HL-60 (cell line): ENCODE measurements at regions not wholly inside any gene's neighbourhood (a gene's known extent, or its start where the extent isn't known, plus 50 kb on each side); places are given as distances from the start of the nearest gene placed in this dataset.

Source experiments
- DNase-seq, 2 experiments: peaks; one replicate each; pipeline ENCODE4 v3.0.0-alpha.2; 2010 to 2020; ENCODE audit warnings: low read depth in 1 of 2, low spot score in 1 of 2
- H3K27ac ChIP-seq: fragments of 250-450 bp; sonication (Bioruptor Pico); replicated peaks from 2 replicates; pipeline ENCODE4 v1.5.1; 2020; ENCODE audit warnings: mild to moderate bottlenecking, moderate library complexity
- H3K27me3 ChIP-seq: fragments of 250-450 bp; sonication (Bioruptor Pico); 2 replicates; pipeline ENCODE4 v1.5.1; 2021; ENCODE audit warnings: mild to moderate bottlenecking, moderate library complexity; ENCODE audit not compliant: insufficient read depth, poor library complexity, severe bottlenecking
- H3K4me3 ChIP-seq: replicated peaks from 2 replicates; pipeline ENCODE4 v1.5.1; 2011; ENCODE audit warnings: mild to moderate bottlenecking, control low read depth, low read length; ENCODE audit not compliant: insufficient read depth
- GABPA ChIP-seq: IDR thresholded peaks from 2 replicates; pipeline ENCODE4 v1.6.1; 2012; ENCODE audit warnings: low read depth
- POLR2AphosphoS5 ChIP-seq: IDR thresholded peaks from 2 replicates; pipeline ENCODE4 v1.6.1; 2012; ENCODE audit warnings: low read depth
- REST ChIP-seq: IDR thresholded peaks from 2 replicates; pipeline ENCODE4 v1.6.1; 2012; ENCODE audit warnings: low read depth; ENCODE audit not compliant: insufficient replicate concordance
- SPI1 ChIP-seq: IDR thresholded peaks from 2 replicates; pipeline ENCODE4 v1.6.1; 2012; ENCODE audit warnings: low read depth, mild to moderate bottlenecking, borderline replicate concordance
- TF ChIP-seq, protein P1 (sequence below): IDR thresholded peaks from one replicate; pipeline ENCODE4 v1.5.1; 2011; ENCODE audit warnings: low read length, control low read depth, inconsistent platforms; ENCODE audit not compliant: insufficient read depth

GRCh38 chr9:78688796-78689195 lies 391.9 kb downstream of the PSAT1 start:
- no peak overlapping the region for H3K4me3 ChIP-seq
- no peaks in the 10 kb centered on the region for H3K27me3 ChIP-seq
- no peak for DNase-seq
- no peak for TF ChIP-seq SPI1
- TF ChIP-seq REST, result no peak
- TF ChIP-seq GABPA, result no peak
- no peak for TF ChIP-seq POLR2AphosphoS5
- TF ChIP-seq, protein P1, sequence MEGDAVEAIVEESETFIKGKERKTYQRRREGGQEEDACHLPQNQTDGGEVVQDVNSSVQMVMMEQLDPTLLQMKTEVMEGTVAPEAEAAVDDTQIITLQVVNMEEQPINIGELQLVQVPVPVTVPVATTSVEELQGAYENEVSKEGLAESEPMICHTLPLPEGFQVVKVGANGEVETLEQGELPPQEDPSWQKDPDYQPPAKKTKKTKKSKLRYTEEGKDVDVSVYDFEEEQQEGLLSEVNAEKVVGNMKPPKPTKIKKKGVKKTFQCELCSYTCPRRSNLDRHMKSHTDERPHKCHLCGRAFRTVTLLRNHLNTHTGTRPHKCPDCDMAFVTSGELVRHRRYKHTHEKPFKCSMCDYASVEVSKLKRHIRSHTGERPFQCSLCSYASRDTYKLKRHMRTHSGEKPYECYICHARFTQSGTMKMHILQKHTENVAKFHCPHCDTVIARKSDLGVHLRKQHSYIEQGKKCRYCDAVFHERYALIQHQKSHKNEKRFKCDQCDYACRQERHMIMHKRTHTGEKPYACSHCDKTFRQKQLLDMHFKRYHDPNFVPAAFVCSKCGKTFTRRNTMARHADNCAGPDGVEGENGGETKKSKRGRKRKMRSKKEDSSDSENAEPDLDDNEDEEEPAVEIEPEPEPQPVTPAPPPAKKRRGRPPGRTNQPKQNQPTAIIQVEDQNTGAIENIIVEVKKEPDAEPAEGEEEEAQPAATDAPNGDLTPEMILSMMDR, result no peak
- H3K27ac ChIP-seq, result no peak overlapping the region

- no peak for TF ChIP-seq SPI1
- TF ChIP-seq REST, result no peak
- no peak for TF ChIP-seq GABPA
- no peak for TF ChIP-seq POLR2AphosphoS5
- TF ChIP-seq, protein P1, result no peak
- no peak for DNase-seq
- Histone ChIP-seq H3K27ac (no peak overlapping the region), H3K27me3 (no peaks in the 10 kb centered on the region), H3K4me3 (no peak overlapping the region)
Observed at GRCh38 chr9:78691542-78691941, 394.6 kb downstream of the PSAT1 start.

- DNase-seq, result no peak
- Histone ChIP-seq H3K27ac (no peak overlapping the region), H3K27me3 (no peaks in the 10 kb centered on the region), H3K4me3 (no peak overlapping the region)
- TF ChIP-seq POLR2AphosphoS5, result no peak
- TF ChIP-seq SPI1, result no peak
- no peak for TF ChIP-seq GABPA
- TF ChIP-seq, protein P1, result no peak
- TF ChIP-seq REST, result no peak
Observed at GRCh38 chr9:78692871-78693270, 395.9 kb downstream of the PSAT1 start.
